Activated naive CD4-positive, alpha-beta T cell treated with anti-CD3 and anti-CD28 coated beads for 36 hours (primary cell): ENCODE measurements at regions not wholly inside any gene's neighbourhood (a gene's known extent, or its start where the extent isn't known, plus 50 kb on each side); places are given as distances from the start of the nearest gene placed in this dataset.

Source experiments
- CTCF ChIA-PET: fragments of 350-600 bp; sonication (Branson Sonifier 250); formaldehyde crosslinking; loops from one replicate; lab custom pipeline; 2021; ENCODE audit warnings: antibody characterized with exemption; lab: Charles Lee
- DNase-seq: peaks from one replicate; pipeline ENCODE4 v3.0.0-alpha.2; 2020
- H3K27ac Mint-ChIP-seq: one replicate; pipeline ENCODE4 v1.8.0; 2021; ENCODE audit warnings: mild to moderate bottlenecking, mixed read lengths
- H3K27me3 Mint-ChIP-seq: one replicate; pipeline ENCODE4 v1.8.0; 2021; ENCODE audit warnings: low read depth, mixed read lengths
- H3K36me3 Mint-ChIP-seq: one replicate; pipeline ENCODE4 v1.8.0; 2021; ENCODE audit warnings: low read depth, mixed read lengths
- H3K4me1 Mint-ChIP-seq: one replicate; pipeline ENCODE4 v1.8.0; 2021; ENCODE audit warnings: low read depth, mixed read lengths
- H3K4me3 Mint-ChIP-seq: one replicate; pipeline ENCODE4 v1.8.0; 2021; ENCODE audit warnings: mild to moderate bottlenecking, moderate library complexity, mixed read lengths
- H3K9me3 Mint-ChIP-seq: one replicate; pipeline ENCODE4 v1.8.0; 2021; ENCODE audit warnings: mixed read lengths
- intact Hi-C: fragments of 100-400 bp; cut with micrococcal nuclease; formaldehyde crosslinking; loops from one replicate; pipeline ENCODE4 v1.15.1; 2023

GRCh38 chr2:65664931-65665330, 232.5 kb upstream of the SPRED2 start:
- Mint-ChIP-seq H3K4me1 (no peaks in the 10 kb centered on the region), H3K4me3 (no peak overlapping the region), H3K27ac (no peak overlapping the region), H3K27me3 (peaks cover 10% of the 10 kb centered on the region), H3K36me3 (no peaks in the 10 kb centered on the region), H3K9me3 (peaks cover 9% of the 10 kb centered on the region)
- CTCF ChIA-PET = no interaction called here
- no peak for DNase-seq
- intact Hi-C loops = no loop called here

GRCh38 chr2:65663831-65664407, 231.5 kb upstream of the SPRED2 start:
- Mint-ChIP-seq H3K27me3 (peaks cover 8% of the 10 kb centered on the region), H3K27ac (no peak overlapping the region), H3K4me1 (no peaks in the 10 kb centered on the region), H3K4me3 (no peak overlapping the region), H3K9me3 (peaks cover 6% of the 10 kb centered on the region), H3K36me3 (no peaks in the 10 kb centered on the region)
- intact Hi-C loops = no loop called here
- no peak for DNase-seq
- CTCF ChIA-PET = no interaction called here

DNA sequence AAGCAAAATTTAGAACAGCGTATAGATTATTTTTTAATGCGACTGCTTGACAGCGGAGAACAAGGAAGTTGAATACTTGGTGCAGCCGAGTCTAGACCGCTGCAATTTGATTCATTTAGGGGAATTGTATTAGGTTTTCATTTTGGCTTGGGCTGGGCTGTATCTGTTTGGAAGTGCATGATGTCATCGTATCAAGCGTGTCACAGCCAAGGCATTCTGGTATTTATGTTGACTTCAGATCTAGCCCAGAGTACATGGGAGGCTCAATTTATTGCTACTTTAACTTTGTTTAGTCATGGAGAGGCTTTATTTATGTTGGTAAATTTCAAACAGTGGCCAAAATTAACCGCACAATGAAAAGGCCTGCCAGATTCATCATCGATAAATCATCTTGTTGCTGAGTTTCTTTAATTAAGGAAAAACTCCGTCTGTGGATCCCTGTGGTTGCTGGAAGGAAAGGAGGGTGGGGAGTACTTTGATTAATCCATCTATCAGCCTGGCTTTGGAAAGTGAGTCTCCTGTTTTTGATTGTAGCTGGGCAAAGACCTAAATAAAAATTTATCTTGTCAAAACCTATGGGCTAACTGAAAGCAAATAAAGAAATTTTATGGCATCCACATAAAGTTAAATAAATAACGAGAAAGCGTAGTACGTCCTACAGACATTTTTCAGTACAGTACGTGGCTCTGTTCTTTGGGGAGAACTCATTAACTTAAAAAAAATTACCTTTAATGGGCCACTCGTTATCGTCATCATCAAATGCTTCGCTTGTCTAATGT, 230.4 kb upstream of the SPRED2 start:
- peaks cover 8% of the 10 kb centered on the region for H3K27me3 Mint-ChIP-seq
- no peak overlapping the region for H3K4me3 Mint-ChIP-seq

DNA sequence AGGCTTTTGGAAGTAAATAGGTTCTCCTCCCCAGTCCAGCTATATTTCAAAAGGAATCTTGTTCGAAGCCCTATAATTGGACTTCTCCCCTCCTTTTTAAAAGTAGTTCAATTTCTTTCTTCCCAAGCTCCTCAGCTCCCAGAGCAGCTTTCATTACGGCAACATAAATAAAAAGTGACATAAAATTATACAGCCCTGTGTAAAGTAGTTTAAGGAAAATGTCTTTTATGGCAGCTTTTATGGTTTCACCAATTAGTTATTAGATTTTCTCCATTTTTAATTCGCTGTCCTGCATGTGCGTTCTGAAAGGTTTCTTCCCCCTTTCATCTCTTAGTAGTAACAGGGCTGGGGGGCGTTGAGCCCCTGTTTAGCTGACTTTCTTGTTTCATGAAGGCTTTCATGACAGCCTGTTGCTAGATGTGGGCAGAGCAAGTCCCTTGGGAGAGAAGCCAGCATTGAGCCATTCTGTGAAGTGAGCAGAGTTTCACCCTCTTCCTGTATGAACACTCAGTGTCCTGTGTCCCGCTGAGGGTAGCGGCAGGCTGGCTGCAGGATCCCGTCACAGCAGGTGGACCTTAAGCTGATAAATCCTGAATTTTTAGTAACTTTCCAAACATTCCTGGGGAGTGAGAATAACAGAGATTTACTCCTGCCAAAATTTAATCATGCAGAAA, 229.7 kb upstream of the SPRED2 start:
- Mint-ChIP-seq H3K27ac (no peak overlapping the region), H3K9me3 (peaks cover 2% of the 10 kb centered on the region), H3K36me3 (no peaks in the 10 kb centered on the region), H3K4me3 (no peak overlapping the region), H3K4me1 (no peaks in the 10 kb centered on the region), H3K27me3 (peaks cover 9% of the 10 kb centered on the region)
- CTCF ChIA-PET = interaction anchor here (0.9 kb wide), 1 partner anchor 21 kb away, joined by 4 read pairs; no protein-coding TSS in a partner anchor
- intact Hi-C loops = no loop called here
- DNase-seq = no peak

More for the DNA sequence above, 230.4 kb upstream of the SPRED2 start:
- Mint-ChIP-seq H3K27ac (no peak overlapping the region), H3K36me3 (no peaks in the 10 kb centered on the region), H3K9me3 (peaks cover 2% of the 10 kb centered on the region), H3K4me1 (no peaks in the 10 kb centered on the region)
- intact Hi-C loops = no loop called here
- DNase-seq = no peak
- CTCF ChIA-PET = no interaction called here

DNA sequence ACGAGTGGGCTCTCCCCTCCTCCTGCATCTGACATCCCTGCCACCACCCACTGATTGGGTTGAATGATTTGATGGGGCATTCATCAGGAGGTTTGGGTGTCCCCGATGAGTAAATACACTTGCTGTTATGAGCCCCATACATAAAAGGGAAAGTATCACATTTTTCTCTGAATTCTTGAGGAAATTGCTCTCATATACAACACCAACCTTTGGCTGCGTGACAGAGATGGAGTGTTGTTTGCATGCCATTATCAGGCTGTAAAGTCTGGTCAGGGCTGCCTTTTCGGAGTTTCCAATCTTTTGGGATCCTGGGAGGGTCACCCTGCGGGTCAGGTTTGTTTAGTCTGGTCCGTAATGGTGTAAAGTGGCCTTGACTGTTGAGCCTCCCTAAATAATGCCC, 227.9 kb upstream of the SPRED2 start:
- H3K9me3 Mint-ChIP-seq = no peaks in the 10 kb centered on the region
- intact Hi-C loops = no loop called here
- DNase-seq = no peak
- H3K4me3 Mint-ChIP-seq = no peak overlapping the region
- peaks cover 9% of the 10 kb centered on the region for H3K27me3 Mint-ChIP-seq
- CTCF ChIA-PET = no interaction called here
- H3K4me1 Mint-ChIP-seq = no peaks in the 10 kb centered on the region
- H3K27ac Mint-ChIP-seq = no peak overlapping the region
- no peaks in the 10 kb centered on the region for H3K36me3 Mint-ChIP-seq

GRCh38 chr2:65658881-65659280, 226.5 kb upstream of the SPRED2 start:
- Mint-ChIP-seq H3K4me3 (no peak overlapping the region), H3K4me1 (no peaks in the 10 kb centered on the region), H3K27me3 (peaks cover 9% of the 10 kb centered on the region), H3K27ac (no peak overlapping the region), H3K9me3 (no peaks in the 10 kb centered on the region), H3K36me3 (no peaks in the 10 kb centered on the region)
- DNase-seq = no peak
- intact Hi-C loops = no loop called here
- CTCF ChIA-PET = no interaction called here

- intact Hi-C loops = no loop called here
- Mint-ChIP-seq H3K9me3 (no peaks in the 10 kb centered on the region), H3K27ac (no peak overlapping the region), H3K4me1 (no peaks in the 10 kb centered on the region), H3K4me3 (no peak overlapping the region), H3K27me3 (peaks cover 9% of the 10 kb centered on the region), H3K36me3 (no peaks in the 10 kb centered on the region)
- CTCF ChIA-PET = no interaction called here
- no peak for DNase-seq
Measured at GRCh38 chr2:65658266-65658665, 225.9 kb upstream of the SPRED2 start.

- intact Hi-C loops = no loop called here
- DNase-seq = no peak
- no peaks in the 10 kb centered on the region for H3K4me1 Mint-ChIP-seq
- CTCF ChIA-PET = no interaction called here
- no peak overlapping the region for H3K27ac Mint-ChIP-seq
- H3K4me3 Mint-ChIP-seq = no peak overlapping the region
- no peaks in the 10 kb centered on the region for H3K9me3 Mint-ChIP-seq
- H3K36me3 Mint-ChIP-seq = no peaks in the 10 kb centered on the region
- peaks cover 2% of the 10 kb centered on the region for H3K27me3 Mint-ChIP-seq
Measured at GRCh38 chr2:65656160-65656718, 223.8 kb upstream of the SPRED2 start.

DNA sequence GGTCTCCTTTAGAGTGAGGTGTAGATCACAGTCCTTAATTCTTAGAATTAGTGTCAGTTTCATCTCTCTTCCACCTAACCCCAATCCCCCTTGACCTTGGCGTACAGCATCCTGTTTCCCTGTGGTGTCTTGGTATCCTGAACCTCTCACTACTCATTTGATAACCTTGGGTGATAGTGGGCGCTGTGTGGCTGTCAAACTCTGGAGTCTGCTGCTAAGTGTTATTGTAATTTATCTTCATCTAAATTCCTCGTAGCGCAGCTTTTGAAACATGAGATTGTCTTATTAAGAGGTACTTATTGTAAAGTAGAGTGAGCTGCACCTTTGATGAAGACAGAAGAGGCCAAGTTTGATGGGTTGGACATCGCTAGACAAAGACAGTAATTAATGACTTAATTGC, 222.6 kb upstream of the SPRED2 start:
- H3K27ac Mint-ChIP-seq = no peak overlapping the region
- no peaks in the 10 kb centered on the region for H3K4me1 Mint-ChIP-seq
- DNase-seq = no peak
- no peaks in the 10 kb centered on the region for H3K9me3 Mint-ChIP-seq
- CTCF ChIA-PET = no interaction called here
- intact Hi-C loops = no loop called here
- H3K36me3 Mint-ChIP-seq = no peaks in the 10 kb centered on the region
- H3K27me3 Mint-ChIP-seq = peaks cover 2% of the 10 kb centered on the region
- H3K4me3 Mint-ChIP-seq = no peak overlapping the region

GRCh38 chr2:65654496-65654895, 222.1 kb upstream of the SPRED2 start:
- Mint-ChIP-seq H3K27ac (no peak overlapping the region), H3K4me1 (no peaks in the 10 kb centered on the region), H3K9me3 (no peaks in the 10 kb centered on the region), H3K27me3 (peaks cover 2% of the 10 kb centered on the region), H3K4me3 (no peak overlapping the region), H3K36me3 (no peaks in the 10 kb centered on the region)
- CTCF ChIA-PET = no interaction called here
- intact Hi-C loops = no loop called here
- no peak for DNase-seq

GRCh38 chr2:65652066-65652465, 219.7 kb upstream of the SPRED2 start:
- Mint-ChIP-seq H3K4me1 (no peaks in the 10 kb centered on the region), H3K27me3 (no peaks in the 10 kb centered on the region), H3K9me3 (no peaks in the 10 kb centered on the region), H3K4me3 (no peak overlapping the region), H3K36me3 (no peaks in the 10 kb centered on the region), H3K27ac (no peak overlapping the region)
- CTCF ChIA-PET = interaction anchor here (4.0 kb wide), 1 partner anchor 11 kb away, joined by 13 read pairs; no protein-coding TSS in a partner anchor
- no peak for DNase-seq
- intact Hi-C loops = no loop called here

GRCh38 chr2:65649811-65650589, 217.6 kb upstream of the SPRED2 start:
- Mint-ChIP-seq H3K9me3 (no peaks in the 10 kb centered on the region), H3K4me1 (no peaks in the 10 kb centered on the region), H3K27me3 (no peaks in the 10 kb centered on the region), H3K4me3 (no peak overlapping the region), H3K36me3 (no peaks in the 10 kb centered on the region), H3K27ac (no peak overlapping the region)
- intact Hi-C loops = no loop called here
- DNase-seq = no peak
- CTCF ChIA-PET = interaction anchor here (4.0 kb wide), 1 partner anchor 9 kb away, joined by 13 read pairs; no protein-coding TSS in a partner anchor
